Caco-2 (cell line): ENCODE measurements at regions not wholly inside any gene's neighbourhood (a gene's known extent, or its start where the extent isn't known, plus 50 kb on each side); places are given as distances from the start of the nearest gene placed in this dataset.

Experiments used
- BruUV-seq: library from RNA; stranded (reverse); fragments of 400-500 nt; replicated peaks from 2 replicates; lab custom pipeline; 2021; lab: Mats Ljungman, UMichigan
- CTCF ChIA-PET: fragments of 300-600 bp; sonication (Branson Sonifier 250); formaldehyde crosslinking; loops from one replicate; lab custom pipeline; 2022; ENCODE audit warnings: antibody characterized with exemption; lab: Charles Lee
- POLR2A ChIA-PET: fragments of 300-600 bp; sonication (Branson Sonifier 250); formaldehyde crosslinking; loops from one replicate; lab custom pipeline; 2022; ENCODE audit warnings: antibody characterized with exemption; lab: Charles Lee
- DNase-seq, 2 experiments: peaks; one replicate each; pipeline versions ENCODE4 v3.0.0 to v3.0.0-alpha.2; 2020 to 2022
- H3K27me3 ChIP-seq: replicated peaks from 2 replicates; pipeline ENCODE4 v1.6.0; 2011; ENCODE audit warnings: low read length; ENCODE audit not compliant: control insufficient read depth, insufficient read depth
- H3K36me3 ChIP-seq: 2 replicates; pipeline ENCODE4 v1.5.1; 2011; ENCODE audit warnings: low read length; ENCODE audit not compliant: control insufficient read depth, insufficient read depth
- H3K4me1 ChIP-seq: fragments of 250-450 bp; sonication (Bioruptor Pico); 2 replicates; pipeline ENCODE4 v1.5.1; 2020; ENCODE audit warnings: mild to moderate bottlenecking
- H3K4me3 ChIP-seq: 2 replicates; pipeline ENCODE4 v1.5.1; 2011; ENCODE audit warnings: low read depth, mild to moderate bottlenecking, control low read depth, low read length
- H3K9me3 ChIP-seq: fragments of 250-450 bp; sonication (Bioruptor Pico); 2 replicates; pipeline ENCODE4 v1.5.1; 2020; ENCODE audit warnings: mild to moderate bottlenecking, moderate library complexity
- H3K27ac Mint-ChIP-seq: one replicate; pipeline ENCODE4 v1.8.0; 2022; ENCODE audit warnings: mixed read lengths; ENCODE audit not compliant: unreplicated experiment
- H3K27me3 Mint-ChIP-seq: one replicate; pipeline ENCODE4 v1.8.0; 2022; ENCODE audit warnings: mixed read lengths; ENCODE audit not compliant: insufficient read depth, unreplicated experiment
- H3K36me3 Mint-ChIP-seq: one replicate; pipeline ENCODE4 v1.8.0; 2022; ENCODE audit warnings: mild to moderate bottlenecking, mixed read lengths; ENCODE audit not compliant: insufficient read depth, unreplicated experiment
- H3K4me1 Mint-ChIP-seq: one replicate; pipeline ENCODE4 v1.8.0; 2022; ENCODE audit warnings: low read depth, mixed read lengths; ENCODE audit not compliant: unreplicated experiment
- H3K4me3 Mint-ChIP-seq: one replicate; pipeline ENCODE4 v1.8.0; 2022; ENCODE audit warnings: mild to moderate bottlenecking, moderate library complexity, mixed read lengths; ENCODE audit not compliant: unreplicated experiment
- H3K9me3 Mint-ChIP-seq: one replicate; pipeline ENCODE4 v1.8.0; 2022; ENCODE audit warnings: mixed read lengths; ENCODE audit not compliant: unreplicated experiment
- CTCF ChIP-seq, 2 experiments: fragments of 200-600 bp in 1 of 2; IDR thresholded peaks; 1 replicate in 1 of 2; 2 replicates in 1 of 2; pipeline versions ENCODE4 v1.5.1 to v1.8.0; 2011 to 2022; ENCODE audit warnings: antibody characterized with exemption in 1 of 2, control low read depth in 1 of 2, inconsistent platforms in 1 of 2, low read depth in 1 of 2, low read length in 1 of 2, mild to moderate bottlenecking in 1 of 2, moderate library complexity in 1 of 2; ENCODE audit not compliant: insufficient read depth in 1 of 2, severe bottlenecking in 1 of 2, unreplicated experiment in 1 of 2
- intact Hi-C: fragments of 100-400 bp; cut with micrococcal nuclease; formaldehyde crosslinking; loops from one replicate; pipeline ENCODE4 v1.10.0; 2022; ENCODE audit not compliant: unreplicated experiment

- Mint-ChIP-seq H3K9me3 (no peaks in the 10 kb centered on the region), H3K36me3 (no peaks in the 10 kb centered on the region), H3K27ac (no peak overlapping the region), H3K27me3 (no peaks in the 10 kb centered on the region), H3K4me1 (peaks cover 8% of the 10 kb centered on the region), H3K4me3 (no peak overlapping the region)
- intact Hi-C loops = loop anchor here (1.0 to 5.0 kb wide), 2 partner anchors 74 to 125 kb away; no protein-coding TSS in a partner anchor
- Histone ChIP-seq H3K9me3 (no peaks in the 10 kb centered on the region), H3K4me3 (no peak overlapping the region), H3K4me1 (peaks cover 19% of the 10 kb centered on the region), H3K36me3 (no peaks in the 10 kb centered on the region), H3K27me3 (no peaks in the 10 kb centered on the region)
- DNase-seq = no peak
- ChIA-PET CTCF (no interaction called here), POLR2A (no interaction called here)
- no peak for TF ChIP-seq CTCF (IDR thresholded peaks at IDR 0.05; ENCODE audit: insufficient read depth in 1 of 2, low read depth in 1 of 2, low read length in 1 of 2, severe bottlenecking in 1 of 2, unreplicated experiment in 1 of 2)
- no TSS peak for BruUV-seq
Observed at GRCh38 chr5:122701640-122702523, 73.0 kb upstream of the SNX2 start.

- Mint-ChIP-seq H3K4me3 (no peak overlapping the region), H3K36me3 (no peaks in the 10 kb centered on the region), H3K27me3 (no peaks in the 10 kb centered on the region), H3K9me3 (no peaks in the 10 kb centered on the region), H3K27ac (no peak overlapping the region), H3K4me1 (peaks cover 8% of the 10 kb centered on the region)
- DNase-seq = no peak
- Histone ChIP-seq H3K4me1 (peaks cover 19% of the 10 kb centered on the region), H3K9me3 (no peaks in the 10 kb centered on the region), H3K27me3 (no peaks in the 10 kb centered on the region), H3K36me3 (no peaks in the 10 kb centered on the region), H3K4me3 (no peak overlapping the region)
- no TSS peak for BruUV-seq
- CTCF ChIA-PET = no interaction called here
- intact Hi-C loops = loop anchor here (5.0 kb wide), 1 partner anchor 125 kb away; no protein-coding TSS in a partner anchor
- POLR2A ChIA-PET = no interaction called here
- TF ChIP-seq CTCF (IDR thresholded peaks at IDR 0.05; ENCODE audit: insufficient read depth in 1 of 2, low read depth in 1 of 2, low read length in 1 of 2, severe bottlenecking in 1 of 2, unreplicated experiment in 1 of 2) = no peak
Observed at GRCh38 chr5:122702524-122702875, 72.4 kb upstream of the SNX2 start.

- no peak overlapping the region for H3K4me3 Mint-ChIP-seq
- no peaks in the 10 kb centered on the region for H3K36me3 Mint-ChIP-seq
- no peaks in the 10 kb centered on the region for H3K27me3 Mint-ChIP-seq
- H3K36me3 ChIP-seq = no peaks in the 10 kb centered on the region
- CTCF ChIA-PET = interaction anchor here (1.6 kb wide), 1 partner anchor 187 kb away, joined by 12 read pairs; no protein-coding TSS in a partner anchor
- H3K9me3 Mint-ChIP-seq = no peaks in the 10 kb centered on the region
- TF ChIP-seq CTCF (IDR thresholded peaks at IDR 0.05; ENCODE audit: insufficient read depth in 1 of 2, low read depth in 1 of 2, low read length in 1 of 2, severe bottlenecking in 1 of 2, unreplicated experiment in 1 of 2) = no peak
- H3K4me3 ChIP-seq = no peak overlapping the region
- H3K4me1 Mint-ChIP-seq = peaks cover 8% of the 10 kb centered on the region
- H3K27ac Mint-ChIP-seq = no peak overlapping the region
- peaks cover 19% of the 10 kb centered on the region for H3K4me1 ChIP-seq
- BruUV-seq = no TSS peak
- DNase-seq = no peak
- POLR2A ChIA-PET = no interaction called here
- H3K27me3 ChIP-seq = no peaks in the 10 kb centered on the region
- no peaks in the 10 kb centered on the region for H3K9me3 ChIP-seq
- intact Hi-C loops = loop anchor here (5.0 kb wide), 1 partner anchor 124 kb away; no protein-coding TSS in a partner anchor
Observed at GRCh38 chr5:122703203-122703602, 71.7 kb upstream of the SNX2 start.
